Brain microvascular endothelial cell (primary cell): ENCODE measurements at regions not wholly inside any gene's neighbourhood (a gene's known extent, or its start where the extent isn't known, plus 50 kb on each side); places are given as distances from the start of the nearest gene placed in this dataset.

ENCODE experiments used
- DNase-seq: peaks from one replicate; pipeline ENCODE4 v3.0.0-alpha.2; 2020
- H3K27ac ChIP-seq: fragments of 250-450 bp; sonication (Bioruptor Pico); 2 replicates; pipeline ENCODE4 v1.5.1; 2020; ENCODE audit warnings: mild to moderate bottlenecking, moderate library complexity
- H3K27me3 ChIP-seq: fragments of 250-450 bp; sonication (Bioruptor Pico); replicated peaks from 2 replicates; pipeline ENCODE4 v1.5.1; 2020; ENCODE audit warnings: mild to moderate bottlenecking
- H3K36me3 ChIP-seq: fragments of 250-450 bp; sonication (Bioruptor Pico); replicated peaks from 2 replicates; pipeline ENCODE4 v1.5.1; 2020; ENCODE audit warnings: mild to moderate bottlenecking
- H3K4me3 ChIP-seq: 2 replicates; pipeline ENCODE4 v1.5.1; 2011; ENCODE audit warnings: low read depth, mild to moderate bottlenecking, control low read depth, low read length, moderate library complexity
- in situ Hi-C: cut with HindIII; loops from 2 replicates; pipeline ENCODE4 v1.10.0; 2017; ENCODE audit warnings: low sequenced_read_pairs, low pct_ligation_motif_present
- TF ChIP-seq, protein P1 (sequence below): IDR thresholded peaks from 2 replicates; pipeline ENCODE4 v1.5.1; 2011; ENCODE audit warnings: low read depth, mild to moderate bottlenecking, moderate library complexity, low read length, control low read depth, inconsistent platforms; ENCODE audit errors: missing control alignments

- TF ChIP-seq, protein P1, sequence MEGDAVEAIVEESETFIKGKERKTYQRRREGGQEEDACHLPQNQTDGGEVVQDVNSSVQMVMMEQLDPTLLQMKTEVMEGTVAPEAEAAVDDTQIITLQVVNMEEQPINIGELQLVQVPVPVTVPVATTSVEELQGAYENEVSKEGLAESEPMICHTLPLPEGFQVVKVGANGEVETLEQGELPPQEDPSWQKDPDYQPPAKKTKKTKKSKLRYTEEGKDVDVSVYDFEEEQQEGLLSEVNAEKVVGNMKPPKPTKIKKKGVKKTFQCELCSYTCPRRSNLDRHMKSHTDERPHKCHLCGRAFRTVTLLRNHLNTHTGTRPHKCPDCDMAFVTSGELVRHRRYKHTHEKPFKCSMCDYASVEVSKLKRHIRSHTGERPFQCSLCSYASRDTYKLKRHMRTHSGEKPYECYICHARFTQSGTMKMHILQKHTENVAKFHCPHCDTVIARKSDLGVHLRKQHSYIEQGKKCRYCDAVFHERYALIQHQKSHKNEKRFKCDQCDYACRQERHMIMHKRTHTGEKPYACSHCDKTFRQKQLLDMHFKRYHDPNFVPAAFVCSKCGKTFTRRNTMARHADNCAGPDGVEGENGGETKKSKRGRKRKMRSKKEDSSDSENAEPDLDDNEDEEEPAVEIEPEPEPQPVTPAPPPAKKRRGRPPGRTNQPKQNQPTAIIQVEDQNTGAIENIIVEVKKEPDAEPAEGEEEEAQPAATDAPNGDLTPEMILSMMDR = no peak
- no peaks in the 10 kb centered on the region for H3K36me3 ChIP-seq
- H3K27me3 ChIP-seq = no peaks in the 10 kb centered on the region
- DNase-seq = no peak
- no peak overlapping the region for H3K27ac ChIP-seq
- in situ Hi-C loops = no loop called here
- H3K4me3 ChIP-seq = no peak overlapping the region
Observed at GRCh38 chr2:52710810-52711618, 1056.6 kb upstream of the CHAC2 start.

DNA sequence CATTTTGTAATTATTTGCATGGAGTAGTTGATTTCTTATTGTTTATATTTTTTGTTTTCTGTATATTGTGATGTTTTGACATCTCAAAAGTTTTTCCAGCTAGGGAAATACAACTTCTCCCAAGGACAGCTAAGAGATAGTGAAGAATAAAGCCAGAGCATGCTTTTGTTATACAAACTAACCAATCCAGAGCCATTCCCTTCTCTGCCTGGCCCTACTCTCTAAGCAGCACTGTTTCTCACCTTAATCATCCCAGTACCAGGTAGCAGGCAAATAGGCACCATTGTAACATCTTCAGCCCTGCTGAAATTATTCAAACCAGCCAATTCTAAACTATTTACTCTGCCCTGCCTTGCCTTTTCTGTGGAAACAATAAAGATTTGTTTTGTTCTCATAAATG, 1063.4 kb upstream of the CHAC2 start:
- H3K27ac ChIP-seq = no peak overlapping the region
- in situ Hi-C loops = no loop called here
- H3K27me3 ChIP-seq = no peaks in the 10 kb centered on the region
- TF ChIP-seq, protein P1 = no peak
- H3K36me3 ChIP-seq = no peaks in the 10 kb centered on the region
- no peak overlapping the region for H3K4me3 ChIP-seq
- DNase-seq = no peak

GRCh38 chr2:52703004-52703403, 1064.6 kb upstream of the CHAC2 start:
- no peak overlapping the region for H3K27ac ChIP-seq
- H3K36me3 ChIP-seq = no peaks in the 10 kb centered on the region
- in situ Hi-C loops = no loop called here
- H3K27me3 ChIP-seq = no peaks in the 10 kb centered on the region
- DNase-seq = no peak
- no peak overlapping the region for H3K4me3 ChIP-seq
- TF ChIP-seq, protein P1 = no peak

GRCh38 chr2:52698408-52698807, 1069.2 kb upstream of the CHAC2 start:
- H3K36me3 ChIP-seq = no peaks in the 10 kb centered on the region
- DNase-seq = no peak
- no peak overlapping the region for H3K4me3 ChIP-seq
- no peaks in the 10 kb centered on the region for H3K27me3 ChIP-seq
- TF ChIP-seq, protein P1 = no peak
- in situ Hi-C loops = no loop called here
- no peak overlapping the region for H3K27ac ChIP-seq

GRCh38 chr2:52697690-52698089, 1069.9 kb upstream of the CHAC2 start:
- no peak for DNase-seq
- H3K4me3 ChIP-seq = no peak overlapping the region
- H3K36me3 ChIP-seq = no peaks in the 10 kb centered on the region
- H3K27ac ChIP-seq = no peak overlapping the region
- no peaks in the 10 kb centered on the region for H3K27me3 ChIP-seq
- TF ChIP-seq, protein P1 = no peak
- in situ Hi-C loops = no loop called here

DNA sequence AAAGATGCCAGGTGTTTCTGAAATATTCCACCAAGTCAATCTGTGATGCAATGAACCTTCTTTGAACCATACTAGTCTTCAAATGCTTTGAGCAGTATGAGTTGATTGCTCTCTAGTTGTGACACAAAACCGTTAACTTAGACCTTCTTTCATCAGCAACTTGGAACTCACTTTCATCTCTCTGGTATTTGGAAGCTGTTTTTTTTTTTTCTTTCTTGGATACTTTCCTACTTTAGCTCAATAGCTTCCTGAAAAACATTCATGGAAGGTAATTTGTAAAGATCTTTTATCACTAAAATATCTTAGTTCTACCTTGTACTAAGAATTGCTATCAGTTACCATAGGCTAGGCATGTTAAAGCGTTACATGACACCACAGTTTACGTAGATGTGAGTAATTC, 1071.9 kb upstream of the CHAC2 start:
- Histone ChIP-seq H3K27ac (no peak overlapping the region), H3K36me3 (no peaks in the 10 kb centered on the region), H3K27me3 (no peaks in the 10 kb centered on the region), H3K4me3 (no peak overlapping the region)
- TF ChIP-seq, protein P1 = no peak
- in situ Hi-C loops = no loop called here
- DNase-seq = no peak
